ENCODE measurements at regions not wholly inside any gene's neighbourhood (a gene's known extent, or its start where the extent isn't known, plus 50 kb on each side); places are given as distances from the start of the nearest gene placed in this dataset.
"Not testable (repeated sequence)": the region's sequence is repeated elsewhere in the genome, so short reads cannot be mapped to it uniquely, and the experiment has no call there.

GRCh38 chr1:149395802-149396201 is 79.0 kb upstream of the NBPF19 start:
- not testable (repeated sequence) for TF ChIP-seq CTCF (conservative IDR thresholded peaks at IDR 0.05; ENCODE audit: low read length); EZH2phosphoT487 (IDR thresholded peaks at IDR 0.05; ENCODE audit: borderline replicate concordance, low read depth, low read length)
